Tibial nerve (tissue), 4 donors: ENCODE measurements at regions not wholly inside any gene's neighbourhood (a gene's known extent, or its start where the extent isn't known, plus 50 kb on each side); places are given as distances from the start of the nearest gene placed in this dataset.
"Not testable (repeated sequence)": the region's sequence is repeated elsewhere in the genome, so short reads cannot be mapped to it uniquely, and the experiment has no call there.

Experiments
- EP300 ChIP-seq, 2 donors: sonication (generic); formaldehyde crosslinking; IDR thresholded peaks; one replicate each; pipeline ENCODE4 v1.6.1; 2017; ENCODE audit warnings: antibody characterized with exemption in 2 of 2, mild to moderate bottlenecking in 1 of 2
- TF ChIP-seq, protein P1 (sequence below), 5 experiments: fragments of 200-600 bp in 3 of 5; fragments of 450-650 bp in 2 of 5; sonication (generic) in 3 of 5; IDR thresholded peaks; one replicate each; pipeline ENCODE4 v1.5.1; 2016 to 2019; ENCODE audit warnings: antibody characterized with exemption in 5 of 5, mild to moderate bottlenecking in 3 of 5, moderate library complexity in 2 of 5

DNA sequence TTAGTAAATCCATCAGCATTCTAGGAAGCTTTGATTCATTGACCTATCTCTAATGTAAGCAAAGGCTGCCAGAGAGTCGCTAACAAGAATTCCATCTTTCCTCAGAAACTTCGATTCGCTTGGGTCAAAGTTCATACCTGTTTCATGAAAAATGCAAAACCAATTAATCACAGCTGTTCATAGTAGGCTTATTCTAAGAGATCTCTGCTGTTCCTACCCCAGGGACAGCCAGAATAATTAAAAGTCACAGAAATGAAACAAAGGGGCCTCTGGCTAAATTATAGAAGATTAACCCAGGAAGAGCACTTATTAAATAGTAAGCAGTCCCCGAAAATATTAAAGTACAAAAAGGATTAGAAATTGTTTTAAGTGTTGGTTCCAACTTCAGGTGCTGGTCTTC, 280.1 kb upstream of the FRG2C start:
- TF ChIP-seq EP300 (IDR thresholded peaks at IDR 0.05): not testable (repeated sequence)
- TF ChIP-seq, protein P1, sequence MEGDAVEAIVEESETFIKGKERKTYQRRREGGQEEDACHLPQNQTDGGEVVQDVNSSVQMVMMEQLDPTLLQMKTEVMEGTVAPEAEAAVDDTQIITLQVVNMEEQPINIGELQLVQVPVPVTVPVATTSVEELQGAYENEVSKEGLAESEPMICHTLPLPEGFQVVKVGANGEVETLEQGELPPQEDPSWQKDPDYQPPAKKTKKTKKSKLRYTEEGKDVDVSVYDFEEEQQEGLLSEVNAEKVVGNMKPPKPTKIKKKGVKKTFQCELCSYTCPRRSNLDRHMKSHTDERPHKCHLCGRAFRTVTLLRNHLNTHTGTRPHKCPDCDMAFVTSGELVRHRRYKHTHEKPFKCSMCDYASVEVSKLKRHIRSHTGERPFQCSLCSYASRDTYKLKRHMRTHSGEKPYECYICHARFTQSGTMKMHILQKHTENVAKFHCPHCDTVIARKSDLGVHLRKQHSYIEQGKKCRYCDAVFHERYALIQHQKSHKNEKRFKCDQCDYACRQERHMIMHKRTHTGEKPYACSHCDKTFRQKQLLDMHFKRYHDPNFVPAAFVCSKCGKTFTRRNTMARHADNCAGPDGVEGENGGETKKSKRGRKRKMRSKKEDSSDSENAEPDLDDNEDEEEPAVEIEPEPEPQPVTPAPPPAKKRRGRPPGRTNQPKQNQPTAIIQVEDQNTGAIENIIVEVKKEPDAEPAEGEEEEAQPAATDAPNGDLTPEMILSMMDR (IDR thresholded peaks at IDR 0.05): not testable (repeated sequence)
